ENCODE measurements at regions not wholly inside any gene's neighbourhood (a gene's known extent, or its start where the extent isn't known, plus 50 kb on each side); places are given as distances from the start of the nearest gene placed in this dataset.

GRCh38 chr6:1045239-1045638 is 266.7 kb upstream of the FOXQ1 start:
- Histone ChIP-seq H3K27me3 (ENCODE audit: low read depth, low read length) (no peaks in the 10 kb centered on the region), H3K27ac (ENCODE audit: low read length) (no peak overlapping the region), H3K9me3 (ENCODE audit: control insufficient read depth in 1 of 2, low read length in 2 of 2) (no peaks in the 10 kb centered on the region), H3K4me3 (ENCODE audit: low read depth in 1 of 2, low read length in 2 of 2) (no peak overlapping the region), H3K4me1 (ENCODE audit: control insufficient read depth in 1 of 2, insufficient read depth in 2 of 2, low read length in 2 of 2) (peaks cover 0 to 3% of the 10 kb centered on the region in 2 donors), H3K36me3 (ENCODE audit: control insufficient read depth in 1 of 2, insufficient read depth in 2 of 2, low read length in 2 of 2) (no peaks in the 10 kb centered on the region)

GRCh38 chr6:1044040-1044836 is 267.7 kb upstream of the FOXQ1 start:
- H3K9me3 ChIP-seq (ENCODE audit: control insufficient read depth in 1 of 2, low read length in 2 of 2), result no peaks in the 10 kb centered on the region
- H3K36me3 ChIP-seq (ENCODE audit: control insufficient read depth in 1 of 2, insufficient read depth in 2 of 2, low read length in 2 of 2), result no peaks in the 10 kb centered on the region
- no peak overlapping the region for H3K4me3 ChIP-seq (ENCODE audit: low read depth in 1 of 2, low read length in 2 of 2)
- no peaks in the 10 kb centered on the region for H3K27me3 ChIP-seq (ENCODE audit: low read depth, low read length)
- H3K27ac ChIP-seq (ENCODE audit: low read length), result no peak overlapping the region
- H3K4me1 ChIP-seq (ENCODE audit: control insufficient read depth in 1 of 2, insufficient read depth in 2 of 2, low read length in 2 of 2), result peaks cover 0 to 3% of the 10 kb centered on the region in 2 donors

GRCh38 chr6:1043458-1043836 is 268.5 kb upstream of the FOXQ1 start:
- Histone ChIP-seq H3K27ac (ENCODE audit: low read length) (no peak overlapping the region), H3K9me3 (ENCODE audit: control insufficient read depth in 1 of 2, low read length in 2 of 2) (no peaks in the 10 kb centered on the region), H3K4me3 (ENCODE audit: low read depth in 1 of 2, low read length in 2 of 2) (no peak overlapping the region), H3K4me1 (ENCODE audit: control insufficient read depth in 1 of 2, insufficient read depth in 2 of 2, low read length in 2 of 2) (peaks cover 0 to 3% of the 10 kb centered on the region in 2 donors), H3K27me3 (ENCODE audit: low read depth, low read length) (no peaks in the 10 kb centered on the region), H3K36me3 (ENCODE audit: control insufficient read depth in 1 of 2, insufficient read depth in 2 of 2, low read length in 2 of 2) (no peaks in the 10 kb centered on the region)

GRCh38 chr6:1042583-1043457 is 269.1 kb upstream of the FOXQ1 start:
- no peak overlapping the region for H3K27ac ChIP-seq (ENCODE audit: low read length)
- no peak overlapping the region for H3K4me3 ChIP-seq (ENCODE audit: low read depth in 1 of 2, low read length in 2 of 2)
- H3K9me3 ChIP-seq (ENCODE audit: control insufficient read depth in 1 of 2, low read length in 2 of 2), result no peaks in the 10 kb centered on the region
- H3K4me1 ChIP-seq (ENCODE audit: control insufficient read depth in 1 of 2, insufficient read depth in 2 of 2, low read length in 2 of 2), result no peaks in the 10 kb centered on the region
- H3K36me3 ChIP-seq (ENCODE audit: control insufficient read depth in 1 of 2, insufficient read depth in 2 of 2, low read length in 2 of 2), result no peaks in the 10 kb centered on the region
- H3K27me3 ChIP-seq (ENCODE audit: low read depth, low read length), result no peaks in the 10 kb centered on the region

- Histone ChIP-seq H3K4me3 (ENCODE audit: low read depth in 1 of 2, low read length in 2 of 2) (no peak overlapping the region), H3K27me3 (ENCODE audit: low read depth, low read length) (no peaks in the 10 kb centered on the region), H3K4me1 (ENCODE audit: control insufficient read depth in 1 of 2, insufficient read depth in 2 of 2, low read length in 2 of 2) (no peaks in the 10 kb centered on the region), H3K27ac (ENCODE audit: low read length) (no peak overlapping the region), H3K9me3 (ENCODE audit: control insufficient read depth in 1 of 2, low read length in 2 of 2) (no peaks in the 10 kb centered on the region), H3K36me3 (ENCODE audit: control insufficient read depth in 1 of 2, insufficient read depth in 2 of 2, low read length in 2 of 2) (no peaks in the 10 kb centered on the region)
These were observed 271.5 kb upstream of the FOXQ1 start for GRCh38 chr6:1040393-1040792.

- no peaks in the 10 kb centered on the region for H3K9me3 ChIP-seq (ENCODE audit: control insufficient read depth in 1 of 2, low read length in 2 of 2)
- H3K36me3 ChIP-seq (ENCODE audit: control insufficient read depth in 1 of 2, insufficient read depth in 2 of 2, low read length in 2 of 2), result no peaks in the 10 kb centered on the region
- H3K4me3 ChIP-seq (ENCODE audit: low read depth in 1 of 2, low read length in 2 of 2), result no peak overlapping the region
- H3K27me3 ChIP-seq (ENCODE audit: low read depth, low read length), result no peaks in the 10 kb centered on the region
- no peak overlapping the region for H3K27ac ChIP-seq (ENCODE audit: low read length)
- H3K4me1 ChIP-seq (ENCODE audit: control insufficient read depth in 1 of 2, insufficient read depth in 2 of 2, low read length in 2 of 2), result no peaks in the 10 kb centered on the region
These were observed 272.2 kb upstream of the FOXQ1 start for GRCh38 chr6:1039746-1040145.

GRCh38 chr6:1039191-1039590 is 272.7 kb upstream of the FOXQ1 start:
- no peaks in the 10 kb centered on the region for H3K4me1 ChIP-seq (ENCODE audit: control insufficient read depth in 1 of 2, insufficient read depth in 2 of 2, low read length in 2 of 2)
- H3K36me3 ChIP-seq (ENCODE audit: control insufficient read depth in 1 of 2, insufficient read depth in 2 of 2, low read length in 2 of 2), result no peaks in the 10 kb centered on the region
- H3K27me3 ChIP-seq (ENCODE audit: low read depth, low read length), result no peaks in the 10 kb centered on the region
- H3K27ac ChIP-seq (ENCODE audit: low read length), result no peak overlapping the region
- H3K4me3 ChIP-seq (ENCODE audit: low read depth in 1 of 2, low read length in 2 of 2), result no peak overlapping the region
- no peaks in the 10 kb centered on the region for H3K9me3 ChIP-seq (ENCODE audit: control insufficient read depth in 1 of 2, low read length in 2 of 2)

- no peaks in the 10 kb centered on the region for H3K27me3 ChIP-seq (ENCODE audit: low read depth, low read length)
- no peaks in the 10 kb centered on the region for H3K36me3 ChIP-seq (ENCODE audit: control insufficient read depth in 1 of 2, insufficient read depth in 2 of 2, low read length in 2 of 2)
- H3K9me3 ChIP-seq (ENCODE audit: control insufficient read depth in 1 of 2, low read length in 2 of 2), result no peaks in the 10 kb centered on the region
- no peak overlapping the region for H3K27ac ChIP-seq (ENCODE audit: low read length)
- no peak overlapping the region for H3K4me3 ChIP-seq (ENCODE audit: low read depth in 1 of 2, low read length in 2 of 2)
- no peaks in the 10 kb centered on the region for H3K4me1 ChIP-seq (ENCODE audit: control insufficient read depth in 1 of 2, insufficient read depth in 2 of 2, low read length in 2 of 2)
These were observed 274.3 kb upstream of the FOXQ1 start for GRCh38 chr6:1037430-1038202.

GRCh38 chr6:1035401-1035800 is 276.5 kb upstream of the FOXQ1 start:
- H3K9me3 ChIP-seq (ENCODE audit: control insufficient read depth in 1 of 2, low read length in 2 of 2), result no peaks in the 10 kb centered on the region
- no peaks in the 10 kb centered on the region for H3K27me3 ChIP-seq (ENCODE audit: low read depth, low read length)
- no peaks in the 10 kb centered on the region for H3K4me1 ChIP-seq (ENCODE audit: control insufficient read depth in 1 of 2, insufficient read depth in 2 of 2, low read length in 2 of 2)
- H3K36me3 ChIP-seq (ENCODE audit: control insufficient read depth in 1 of 2, insufficient read depth in 2 of 2, low read length in 2 of 2), result no peaks in the 10 kb centered on the region
- no peak overlapping the region for H3K4me3 ChIP-seq (ENCODE audit: low read depth in 1 of 2, low read length in 2 of 2)
- no peak overlapping the region for H3K27ac ChIP-seq (ENCODE audit: low read length)

- H3K36me3 ChIP-seq (ENCODE audit: control insufficient read depth in 1 of 2, insufficient read depth in 2 of 2, low read length in 2 of 2), result no peaks in the 10 kb centered on the region
- no peak overlapping the region for H3K27ac ChIP-seq (ENCODE audit: low read length)
- H3K27me3 ChIP-seq (ENCODE audit: low read depth, low read length), result no peaks in the 10 kb centered on the region
- no peaks in the 10 kb centered on the region for H3K4me1 ChIP-seq (ENCODE audit: control insufficient read depth in 1 of 2, insufficient read depth in 2 of 2, low read length in 2 of 2)
- H3K9me3 ChIP-seq (ENCODE audit: control insufficient read depth in 1 of 2, low read length in 2 of 2), result no peaks in the 10 kb centered on the region
- no peak overlapping the region for H3K4me3 ChIP-seq (ENCODE audit: low read depth in 1 of 2, low read length in 2 of 2)
These were observed 280.2 kb upstream of the FOXQ1 start for GRCh38 chr6:1031720-1032119.

GRCh38 chr6:1029141-1029540 is 282.8 kb upstream of the FOXQ1 start:
- Histone ChIP-seq H3K9me3 (ENCODE audit: control insufficient read depth in 1 of 2, low read length in 2 of 2) (no peaks in the 10 kb centered on the region), H3K27me3 (ENCODE audit: low read depth, low read length) (no peaks in the 10 kb centered on the region), H3K36me3 (ENCODE audit: control insufficient read depth in 1 of 2, insufficient read depth in 2 of 2, low read length in 2 of 2) (no peaks in the 10 kb centered on the region), H3K4me1 (ENCODE audit: control insufficient read depth in 1 of 2, insufficient read depth in 2 of 2, low read length in 2 of 2) (no peaks in the 10 kb centered on the region), H3K4me3 (ENCODE audit: low read depth in 1 of 2, low read length in 2 of 2) (no peak overlapping the region), H3K27ac (ENCODE audit: low read length) (no peak overlapping the region)

Data from muscle layer of duodenum (tissue), 2 donors.